RWPE2 (cell line): ENCODE measurements at regions not wholly inside any gene's neighbourhood (a gene's known extent, or its start where the extent isn't known, plus 50 kb on each side); places are given as distances from the start of the nearest gene placed in this dataset.

Source experiments
- ATAC-seq: fragments of 200-7000 bp; cut with Tn5 transposase; 3 replicates; pipeline ENCODE4 v1.9.1; 2021; ENCODE audit warnings: low read depth
- DNase-seq: peaks from one replicate; pipeline ENCODE4 v3.0.0-alpha.2; 2020; ENCODE audit warnings: low spot score
- H3K27ac ChIP-seq: fragments of 450-650 bp; 2 replicates; pipeline ENCODE4 v1.5.1; 2017; ENCODE audit warnings: mild to moderate bottlenecking; ENCODE audit not compliant: poor library complexity, severe bottlenecking
- H3K27me3 ChIP-seq: fragments of 250-450 bp; sonication (Bioruptor Pico); 2 replicates; pipeline ENCODE4 v1.5.1; 2021; ENCODE audit warnings: mild to moderate bottlenecking, moderate library complexity; ENCODE audit not compliant: insufficient read depth, poor library complexity, severe bottlenecking
- H3K36me3 ChIP-seq: fragments of 250-450 bp; sonication (Bioruptor Pico); 2 replicates; pipeline ENCODE4 v1.5.1; 2020; ENCODE audit warnings: low read depth, mild to moderate bottlenecking, moderate library complexity
- H3K4me1 ChIP-seq: fragments of 250-450 bp; sonication (Bioruptor Pico); 2 replicates; pipeline ENCODE4 v1.5.1; 2021; ENCODE audit warnings: mild to moderate bottlenecking, moderate library complexity; ENCODE audit not compliant: insufficient read depth, poor library complexity, severe bottlenecking
- H3K4me3 ChIP-seq: fragments of 250-450 bp; sonication (Bioruptor Pico); 2 replicates; pipeline ENCODE4 v1.5.1; 2021; ENCODE audit warnings: mild to moderate bottlenecking, moderate library complexity; ENCODE audit not compliant: severe bottlenecking
- H3K9me3 ChIP-seq: fragments of 250-450 bp; sonication (Bioruptor Pico); 2 replicates; pipeline ENCODE4 v1.5.1; 2021; ENCODE audit warnings: mild to moderate bottlenecking, moderate library complexity; ENCODE audit not compliant: severe bottlenecking
- CTCF ChIP-seq: fragments of 450-650 bp; IDR thresholded peaks from one replicate; pipeline ENCODE4 v1.5.1; 2017; ENCODE audit warnings: mild to moderate bottlenecking, moderate library complexity; ENCODE audit not compliant: poor library complexity, severe bottlenecking

DNA sequence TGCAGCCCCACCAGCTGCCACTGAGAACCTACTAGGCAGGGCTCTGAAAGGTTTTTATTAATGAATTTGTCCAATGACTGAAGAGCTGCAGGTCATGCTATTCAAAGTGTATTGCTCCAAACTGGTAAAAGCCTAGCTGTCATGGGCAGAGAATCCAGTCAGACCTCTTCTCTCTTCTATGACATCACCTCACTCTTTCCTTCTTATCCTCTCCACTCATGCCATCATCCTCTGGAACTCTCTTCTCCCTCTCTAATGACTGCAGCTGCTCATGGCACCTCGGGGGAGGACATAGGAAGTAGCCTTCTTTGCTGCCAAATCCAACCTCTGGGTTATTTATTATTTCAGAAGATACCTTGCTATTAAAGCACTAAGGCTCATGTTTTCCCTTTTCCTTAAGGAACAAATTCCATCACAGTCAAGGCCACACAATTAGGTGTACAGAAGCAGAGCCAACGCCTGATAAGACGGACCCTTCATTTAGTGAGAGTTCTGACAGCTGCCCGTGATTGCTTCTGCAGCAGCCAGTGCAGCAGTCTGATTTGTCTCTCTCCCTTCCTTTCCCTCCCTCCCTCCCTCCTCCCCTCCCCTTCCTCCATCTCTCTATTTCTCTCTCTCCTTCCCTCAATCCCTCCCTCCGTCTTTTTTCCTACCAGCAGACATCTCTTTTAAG is 87.0 kb upstream of the ONECUT1 start:
- Histone ChIP-seq H3K27ac (no peak overlapping the region), H3K9me3 (no peaks in the 10 kb centered on the region), H3K36me3 (no peaks in the 10 kb centered on the region), H3K4me1 (no peaks in the 10 kb centered on the region), H3K4me3 (no peak overlapping the region), H3K27me3 (peaks cover 18% of the 10 kb centered on the region)
- DNase-seq (no peak), ATAC-seq (no peak)
- TF ChIP-seq CTCF = no peak

DNA sequence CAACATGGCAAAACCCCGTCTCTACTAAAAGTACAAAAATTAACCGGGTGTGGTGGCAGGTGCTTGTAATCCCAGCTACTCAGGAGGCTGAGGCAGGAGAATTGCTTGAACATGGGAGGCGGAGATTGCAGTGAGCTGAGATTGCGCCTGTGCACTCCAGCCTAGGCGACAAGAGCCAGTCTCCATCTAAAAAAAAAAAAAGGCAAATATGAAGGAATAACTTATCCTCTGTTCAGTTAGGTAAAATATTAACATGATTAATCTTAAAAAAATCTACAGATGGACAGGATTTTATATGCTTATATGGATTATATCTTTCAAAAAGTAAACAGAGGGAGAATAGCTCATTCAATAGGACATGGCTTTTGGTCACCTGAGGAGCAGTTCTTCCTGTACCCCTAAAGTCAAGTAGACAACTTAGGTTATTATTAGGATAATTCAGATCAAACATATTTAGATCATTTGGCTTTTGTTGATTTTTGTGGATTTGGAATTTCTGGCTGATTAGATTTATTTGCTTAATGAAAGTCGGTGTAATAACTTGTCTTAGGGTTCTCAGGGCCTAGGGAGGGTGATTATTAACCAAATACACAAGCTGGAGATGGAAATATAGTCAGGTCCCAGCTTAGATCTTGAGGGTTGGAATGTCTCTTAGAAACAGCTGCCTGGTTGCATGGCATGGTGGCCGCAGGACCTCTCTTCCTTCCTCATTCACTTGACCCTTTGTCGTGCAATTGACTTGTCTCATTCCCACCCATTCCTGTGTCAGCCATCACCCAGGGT is 82.1 kb upstream of the ONECUT1 start:
- no peak for TF ChIP-seq CTCF
- Histone ChIP-seq H3K27ac (no peak overlapping the region), H3K4me3 (no peak overlapping the region), H3K4me1 (no peaks in the 10 kb centered on the region), H3K27me3 (peaks cover 18% of the 10 kb centered on the region), H3K36me3 (no peaks in the 10 kb centered on the region), H3K9me3 (no peaks in the 10 kb centered on the region)
- DNase-seq (no peak), ATAC-seq (no peak)

- DNase-seq (no peak), ATAC-seq (peak; percentile 54; the same call in 2 of the 3 replicates)
- no peaks in the 10 kb centered on the region for H3K4me1 ChIP-seq
- H3K36me3 ChIP-seq = no peaks in the 10 kb centered on the region
- H3K27ac ChIP-seq = no peak overlapping the region
- no peak overlapping the region for H3K4me3 ChIP-seq
- H3K27me3 ChIP-seq = peaks cover 11% of the 10 kb centered on the region
- no peaks in the 10 kb centered on the region for H3K9me3 ChIP-seq
- TF ChIP-seq CTCF = no peak
Observed at GRCh38 chr15:52870015-52870414, 79.9 kb upstream of the ONECUT1 start.

DNA sequence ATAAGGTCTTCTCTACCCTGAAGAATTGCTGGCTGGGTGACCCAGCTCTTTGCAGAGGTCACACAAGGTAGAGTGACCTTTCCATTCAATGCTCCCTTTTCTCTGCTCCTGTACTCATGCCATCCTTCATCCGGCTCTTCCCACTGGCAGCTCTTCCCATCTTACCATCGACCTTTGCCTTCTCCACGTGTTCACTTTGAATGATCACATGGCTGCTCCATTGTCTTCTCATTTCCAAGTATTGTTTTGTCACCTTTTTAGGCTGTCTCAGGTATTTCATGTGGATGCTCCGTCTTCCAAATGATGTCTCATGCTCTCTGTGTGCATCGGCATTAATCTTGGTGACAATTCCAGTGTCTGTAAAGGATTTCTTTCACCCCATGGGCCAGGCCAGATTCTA is 76.6 kb upstream of the ONECUT1 start:
- Histone ChIP-seq H3K27ac (no peak overlapping the region), H3K4me1 (no peaks in the 10 kb centered on the region), H3K27me3 (peaks cover 9% of the 10 kb centered on the region), H3K4me3 (no peak overlapping the region), H3K36me3 (no peaks in the 10 kb centered on the region), H3K9me3 (no peaks in the 10 kb centered on the region)
- TF ChIP-seq CTCF = no peak
- ATAC-seq (no peak), DNase-seq (no peak)

GRCh38 chr15:52862677-52863076 is 72.5 kb upstream of the ONECUT1 start:
- no peak for TF ChIP-seq CTCF
- H3K27me3 ChIP-seq = peaks cover 34% of the 10 kb centered on the region
- no peak for DNase-seq
- H3K27ac ChIP-seq = no peak overlapping the region
- peaks cover 4% of the 10 kb centered on the region for H3K4me1 ChIP-seq
- ATAC-seq = no peak
- no peaks in the 10 kb centered on the region for H3K9me3 ChIP-seq
- H3K4me3 ChIP-seq = no peak overlapping the region
- no peaks in the 10 kb centered on the region for H3K36me3 ChIP-seq
